B cell (primary cell): ENCODE measurements at regions not wholly inside any gene's neighbourhood (a gene's known extent, or its start where the extent isn't known, plus 50 kb on each side); places are given as distances from the start of the nearest gene placed in this dataset.

Experiments
- EZH2 ChIP-seq: IDR thresholded peaks from 2 replicates; pipeline ENCODE4 v1.6.1; 2012; ENCODE audit warnings: borderline replicate concordance, low read depth, mild to moderate bottlenecking, moderate library complexity, low read length; ENCODE audit not compliant: insufficient read depth, poor library complexity, severe bottlenecking
- TF ChIP-seq, protein P1 (sequence below): fragments of 200-600 bp; IDR thresholded peaks from one replicate; pipeline ENCODE4 v1.8.0; 2022; ENCODE audit warnings: antibody characterized with exemption, mild to moderate bottlenecking

- TF ChIP-seq, protein P1, sequence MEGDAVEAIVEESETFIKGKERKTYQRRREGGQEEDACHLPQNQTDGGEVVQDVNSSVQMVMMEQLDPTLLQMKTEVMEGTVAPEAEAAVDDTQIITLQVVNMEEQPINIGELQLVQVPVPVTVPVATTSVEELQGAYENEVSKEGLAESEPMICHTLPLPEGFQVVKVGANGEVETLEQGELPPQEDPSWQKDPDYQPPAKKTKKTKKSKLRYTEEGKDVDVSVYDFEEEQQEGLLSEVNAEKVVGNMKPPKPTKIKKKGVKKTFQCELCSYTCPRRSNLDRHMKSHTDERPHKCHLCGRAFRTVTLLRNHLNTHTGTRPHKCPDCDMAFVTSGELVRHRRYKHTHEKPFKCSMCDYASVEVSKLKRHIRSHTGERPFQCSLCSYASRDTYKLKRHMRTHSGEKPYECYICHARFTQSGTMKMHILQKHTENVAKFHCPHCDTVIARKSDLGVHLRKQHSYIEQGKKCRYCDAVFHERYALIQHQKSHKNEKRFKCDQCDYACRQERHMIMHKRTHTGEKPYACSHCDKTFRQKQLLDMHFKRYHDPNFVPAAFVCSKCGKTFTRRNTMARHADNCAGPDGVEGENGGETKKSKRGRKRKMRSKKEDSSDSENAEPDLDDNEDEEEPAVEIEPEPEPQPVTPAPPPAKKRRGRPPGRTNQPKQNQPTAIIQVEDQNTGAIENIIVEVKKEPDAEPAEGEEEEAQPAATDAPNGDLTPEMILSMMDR: no peak
- TF ChIP-seq EZH2: no peak
Measured at GRCh38 chr7:88661921-88662320, 97.6 kb upstream of the ZNF804B start.
